ENCODE measurements at regions not wholly inside any gene's neighbourhood (a gene's known extent, or its start where the extent isn't known, plus 50 kb on each side); places are given as distances from the start of the nearest gene placed in this dataset.
"Not testable (repeated sequence)": the region's sequence is repeated elsewhere in the genome, so short reads cannot be mapped to it uniquely, and the experiment has no call there.

GRCh38 chr9:7636309-7636708 lies 163.3 kb downstream of the DMAC1 start:
- no peaks in the 10 kb centered on the region for H3K4me1 ChIP-seq (ENCODE audit: insufficient read depth, low read length)
- no TSS peak for BruUV-seq (replicated peaks)
- no peak overlapping the region for H2AFZ ChIP-seq (ENCODE audit: low read length)
- no peaks in the 10 kb centered on the region for H3K36me3 ChIP-seq (replicated peaks in 1 of 2; ENCODE audit: control insufficient read depth in 1 of 2, insufficient read depth in 2 of 2, low read length in 2 of 2)
- H3K9ac ChIP-seq (ENCODE audit: insufficient read depth, low read depth, low read length) = no peak overlapping the region
- H3K79me2 ChIP-seq (ENCODE audit: insufficient read depth, low read length) = no peaks in the 10 kb centered on the region
- no peaks in the 10 kb centered on the region for H4K20me1 ChIP-seq (ENCODE audit: insufficient read depth, low read length)
- DNase-seq (ENCODE audit: low spot score) (no peak), FAIRE-seq (no peak), ATAC-seq (no peak)
- H3K27ac ChIP-seq (ENCODE audit: extremely low read length, insufficient read depth, low read length) = no peak overlapping the region
- H3K27me3 ChIP-seq (ENCODE audit: control insufficient read depth in 1 of 2, insufficient read depth in 2 of 2, low read length in 2 of 2) = no peaks in the 10 kb centered on the region
- H3K9me3 ChIP-seq (ENCODE audit: low read length) = no peaks in the 10 kb centered on the region
- H3K4me3 ChIP-seq (replicated peaks in 1 of 3; ENCODE audit: insufficient read depth in 1 of 3, low read depth in 2 of 3, low read length in 3 of 3) = no peak overlapping the region
- intact Hi-C loops (cut with micrococcal nuclease; ENCODE audit: unreplicated experiment) (no loop called here), in situ Hi-C loops (cut with HindIII; ENCODE audit: extremely low pct_ligation_motif_present, low pct_unique_long_range_greater_than_20kb) (no loop called here)
- H3K4me2 ChIP-seq (ENCODE audit: low read depth, low read length) = no peak overlapping the region
- POLR2A ChIA-PET = no interaction called here
- TF ChIP-seq ZSCAN29 (CRISPR knock-in tag; conservative IDR thresholded peaks at IDR 0.05) = no peak
- TF ChIP-seq ZBTB25 (CRISPR knock-in tag; IDR thresholded peaks at IDR 0.05) = no peak
- no peak for TF ChIP-seq TBX3 (IDR thresholded peaks at IDR 0.05; ENCODE audit: borderline replicate concordance)
- no peak for TF ChIP-seq ZNF598 (CRISPR knock-in tag; IDR thresholded peaks at IDR 0.05; ENCODE audit: borderline replicate concordance)
- no peak for TF ChIP-seq HES4 (CRISPR knock-in tag; IDR thresholded peaks at IDR 0.05; ENCODE audit: borderline replicate concordance)
- no peak for TF ChIP-seq MXD4 (CRISPR knock-in tag; IDR thresholded peaks at IDR 0.05)
- TF ChIP-seq ZBTB4 (CRISPR knock-in tag; IDR thresholded peaks at IDR 0.05; ENCODE audit: borderline replicate concordance) = no peak
- no peak for TF ChIP-seq ZNF556 (CRISPR knock-in tag; IDR thresholded peaks at IDR 0.05; ENCODE audit: borderline replicate concordance)
- no peak for TF ChIP-seq ARNT2 (CRISPR knock-in tag; IDR thresholded peaks at IDR 0.05; ENCODE audit: low read depth)
- no peak for TF ChIP-seq BHLHE40 (IDR thresholded peaks at IDR 0.05; ENCODE audit: low read length)
- WGBS (ENCODE audit: low lambda C conversion rate) = 46% methylated on average over 2 of the region's 2 CpGs
- CTCF ChIA-PET (ENCODE audit: low intra/inter-chr PET ratio, low total read pairs) = no interaction called here

GRCh38 chr9:7626571-7627029 lies 173.0 kb downstream of the DMAC1 start:
- H3K4me1 ChIP-seq (ENCODE audit: insufficient read depth, low read length); BruUV-seq (replicated peaks); CTCF ChIA-PET (ENCODE audit: low intra/inter-chr PET ratio, low total read pairs); H3K36me3 ChIP-seq (replicated peaks in 1 of 2; ENCODE audit: control insufficient read depth in 1 of 2, insufficient read depth in 2 of 2, low read length in 2 of 2); H3K9ac ChIP-seq (ENCODE audit: insufficient read depth, low read depth, low read length); FAIRE-seq; intact Hi-C loops (cut with micrococcal nuclease; ENCODE audit: unreplicated experiment); ATAC-seq; H3K4me2 ChIP-seq (ENCODE audit: low read depth, low read length); DNase-seq (ENCODE audit: low spot score); H2AFZ ChIP-seq (ENCODE audit: low read length); H3K9me3 ChIP-seq (ENCODE audit: low read length); H4K20me1 ChIP-seq (ENCODE audit: insufficient read depth, low read length); in situ Hi-C loops (cut with HindIII; ENCODE audit: extremely low pct_ligation_motif_present, low pct_unique_long_range_greater_than_20kb); POLR2A ChIA-PET; H3K27ac ChIP-seq (ENCODE audit: extremely low read length, insufficient read depth, low read length); H3K79me2 ChIP-seq (ENCODE audit: insufficient read depth, low read length); H3K4me3 ChIP-seq (replicated peaks in 1 of 3; ENCODE audit: insufficient read depth in 1 of 3, low read depth in 2 of 3, low read length in 3 of 3); H3K27me3 ChIP-seq (ENCODE audit: control insufficient read depth in 1 of 2, insufficient read depth in 2 of 2, low read length in 2 of 2): not testable (repeated sequence)
- 12% methylated on average over 7 of the region's 7 CpGs for WGBS (ENCODE audit: low lambda C conversion rate)

All from HepG2 (cell line).